ENCODE measurements at regions not wholly inside any gene's neighbourhood (a gene's known extent, or its start where the extent isn't known, plus 50 kb on each side); places are given as distances from the start of the nearest gene placed in this dataset.

DNA sequence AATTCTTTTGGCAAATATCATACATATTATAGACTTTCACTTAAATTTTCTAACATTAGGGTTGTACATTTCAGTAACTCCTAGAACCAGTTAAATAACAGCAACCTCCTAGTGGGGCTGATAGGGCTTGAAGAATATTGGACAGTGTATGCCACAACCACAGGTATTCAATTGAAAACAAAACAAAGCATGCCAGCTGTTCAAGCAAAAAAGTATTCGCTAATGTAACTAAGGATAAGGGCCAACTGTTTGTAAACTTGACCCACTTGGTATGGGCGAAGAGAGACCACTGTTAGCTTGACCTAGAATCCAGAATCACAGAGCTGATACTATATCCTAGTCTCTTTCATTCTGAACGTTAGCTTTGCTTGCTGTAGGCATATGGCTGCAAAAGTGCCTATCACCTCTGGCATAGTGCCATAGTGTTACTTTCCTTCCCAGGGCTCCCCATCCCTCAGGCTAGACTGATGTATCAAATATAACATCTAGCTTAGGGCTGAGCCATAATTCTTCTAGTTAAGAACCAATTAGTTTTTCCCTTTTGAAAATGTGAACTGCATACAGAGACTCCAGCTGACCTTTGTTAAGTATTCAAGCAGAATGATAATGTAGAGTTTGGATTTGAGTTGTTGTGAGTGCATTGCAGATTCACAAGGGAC is 458.8 kb upstream of the NRXN1 start:
- TF ChIP-seq, protein P1, sequence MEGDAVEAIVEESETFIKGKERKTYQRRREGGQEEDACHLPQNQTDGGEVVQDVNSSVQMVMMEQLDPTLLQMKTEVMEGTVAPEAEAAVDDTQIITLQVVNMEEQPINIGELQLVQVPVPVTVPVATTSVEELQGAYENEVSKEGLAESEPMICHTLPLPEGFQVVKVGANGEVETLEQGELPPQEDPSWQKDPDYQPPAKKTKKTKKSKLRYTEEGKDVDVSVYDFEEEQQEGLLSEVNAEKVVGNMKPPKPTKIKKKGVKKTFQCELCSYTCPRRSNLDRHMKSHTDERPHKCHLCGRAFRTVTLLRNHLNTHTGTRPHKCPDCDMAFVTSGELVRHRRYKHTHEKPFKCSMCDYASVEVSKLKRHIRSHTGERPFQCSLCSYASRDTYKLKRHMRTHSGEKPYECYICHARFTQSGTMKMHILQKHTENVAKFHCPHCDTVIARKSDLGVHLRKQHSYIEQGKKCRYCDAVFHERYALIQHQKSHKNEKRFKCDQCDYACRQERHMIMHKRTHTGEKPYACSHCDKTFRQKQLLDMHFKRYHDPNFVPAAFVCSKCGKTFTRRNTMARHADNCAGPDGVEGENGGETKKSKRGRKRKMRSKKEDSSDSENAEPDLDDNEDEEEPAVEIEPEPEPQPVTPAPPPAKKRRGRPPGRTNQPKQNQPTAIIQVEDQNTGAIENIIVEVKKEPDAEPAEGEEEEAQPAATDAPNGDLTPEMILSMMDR (IDR thresholded peaks at IDR 0.05) = no peak
- TF ChIP-seq POLR2A (IDR thresholded peaks at IDR 0.05) = no peak

Data from right lobe of liver (tissue), 4 donors.